Non-pigmented ciliary epithelial cell (primary cell): ENCODE measurements at regions not wholly inside any gene's neighbourhood (a gene's known extent, or its start where the extent isn't known, plus 50 kb on each side); places are given as distances from the start of the nearest gene placed in this dataset.
A peak's percentile ranks its signal among the peaks of the same experiment; 100 is the strongest.
"Not testable (repeated sequence)": the region's sequence is repeated elsewhere in the genome, so short reads cannot be mapped to it uniquely, and the experiment has no call there.

Experiments used
- DNase-seq: peaks from one replicate; pipeline ENCODE4 v3.0.0-alpha.2; 2010; ENCODE audit warnings: low read depth

- DNase-seq = no peak
Observed at GRCh38 chr1:188170935-188171334, 1342.2 kb downstream of the PLA2G4A start.

- DNase-seq = not testable (repeated sequence)
Observed at GRCh38 chr1:188182063-188182462, 1353.3 kb downstream of the PLA2G4A start.

GRCh38 chr1:188188317-188188716, 1359.6 kb downstream of the PLA2G4A start:
- DNase-seq = no peak

- no peak for DNase-seq
Observed at GRCh38 chr1:188194916-188195315, 1366.2 kb downstream of the PLA2G4A start.

GRCh38 chr1:188218289-188218688, 1389.5 kb downstream of the PLA2G4A start:
- DNase-seq = no peak

GRCh38 chr1:188220051-188220450, 1391.3 kb downstream of the PLA2G4A start:
- DNase-seq = no peak

- DNase-seq = no peak
Observed at GRCh38 chr1:188224263-188224662, 1395.5 kb downstream of the PLA2G4A start.

GRCh38 chr1:188225975-188226374, 1397.2 kb downstream of the PLA2G4A start:
- no peak for DNase-seq

- no peak for DNase-seq
Observed at GRCh38 chr1:188228623-188229022, 1399.9 kb downstream of the PLA2G4A start.

GRCh38 chr1:188237573-188238348, 1409.0 kb downstream of the PLA2G4A start:
- peak; percentile 23 for DNase-seq

- DNase-seq = no peak
Observed at GRCh38 chr1:188240772-188241406, 1412.1 kb downstream of the PLA2G4A start.

GRCh38 chr1:188241629-188242028, 1412.9 kb downstream of the PLA2G4A start:
- no peak for DNase-seq

GRCh38 chr1:188243456-188243855, 1414.7 kb downstream of the PLA2G4A start:
- DNase-seq = no peak

- DNase-seq = no peak
Observed at GRCh38 chr1:188244681-188245080, 1415.9 kb downstream of the PLA2G4A start.

- DNase-seq = no peak
Observed at GRCh38 chr1:188247255-188247654, 1418.5 kb downstream of the PLA2G4A start.

GRCh38 chr1:188249811-188250210, 1421.1 kb downstream of the PLA2G4A start:
- DNase-seq = no peak

GRCh38 chr1:188251036-188251435, 1422.3 kb downstream of the PLA2G4A start:
- DNase-seq = no peak

GRCh38 chr1:188261849-188262248, 1433.1 kb downstream of the PLA2G4A start:
- no peak for DNase-seq

- no peak for DNase-seq
Observed at GRCh38 chr1:188269956-188270355, 1441.2 kb downstream of the PLA2G4A start.

GRCh38 chr1:188270497-188270896, 1441.7 kb downstream of the PLA2G4A start:
- no peak for DNase-seq

GRCh38 chr1:188277771-188278170, 1449.0 kb downstream of the PLA2G4A start:
- no peak for DNase-seq

- DNase-seq = peak; percentile 8
Observed at GRCh38 chr1:188281921-188282320, 1453.2 kb downstream of the PLA2G4A start.

- DNase-seq = peak; percentile 2
Observed at GRCh38 chr1:188295157-188295556, 1466.4 kb downstream of the PLA2G4A start.

- DNase-seq = no peak
Observed at GRCh38 chr1:188302746-188303145, 1474.0 kb downstream of the PLA2G4A start.
